HG03060 (cell line): ENCODE measurements at regions not wholly inside any gene's neighbourhood (a gene's known extent, or its start where the extent isn't known, plus 50 kb on each side); places are given as distances from the start of the nearest gene placed in this dataset.

Source experiments
- ATAC-seq: cut with Tn5 transposase; IDR thresholded peaks from one replicate; pipeline ENCODE4 v1.9.1; 2021; ENCODE audit warnings: low read depth, moderate number of reproducible peaks; ENCODE audit not compliant: unreplicated experiment

DNA sequence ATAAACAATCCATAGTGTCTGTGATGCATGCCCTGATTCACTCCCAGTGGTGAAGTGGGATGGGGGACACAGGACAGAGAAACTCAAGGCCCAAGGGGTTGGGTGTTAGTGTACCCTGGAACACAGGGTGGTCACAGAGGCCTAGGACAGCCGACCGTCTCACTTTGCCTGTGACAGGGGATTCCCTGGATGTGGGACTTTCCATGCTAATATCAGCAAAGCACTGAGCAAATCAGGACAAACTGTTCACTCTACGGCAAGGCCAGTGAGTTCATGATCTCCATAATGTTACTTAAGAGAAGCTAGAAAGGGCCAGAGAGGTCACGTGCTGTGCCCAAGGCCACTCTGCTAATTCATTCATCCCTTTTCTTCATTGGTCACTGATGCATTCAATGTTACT is 158.7 kb upstream of the RBPJ start:
- ATAC-seq, result no peak

GRCh38 chr4:26163425-26164362 is 157.1 kb upstream of the RBPJ start:
- ATAC-seq, result no peak

DNA sequence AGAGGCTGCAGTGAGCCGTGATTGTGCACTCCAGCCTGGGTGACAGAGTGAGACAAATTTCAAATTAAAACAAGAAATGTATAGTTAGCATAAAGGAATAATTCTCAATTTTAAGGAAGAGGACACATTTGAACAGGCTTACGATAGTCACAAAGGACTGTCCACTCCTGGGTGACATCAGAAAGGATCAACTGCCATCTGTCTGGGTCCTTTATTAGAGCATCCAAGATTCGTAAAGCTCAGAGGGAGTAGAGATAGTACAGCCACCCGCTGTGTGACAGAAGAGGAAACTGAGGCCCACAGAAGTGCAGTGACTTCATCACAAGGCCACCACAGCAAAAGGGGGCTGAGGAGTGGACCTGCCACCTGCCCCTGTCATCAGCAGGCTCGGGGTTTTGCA is 149.3 kb upstream of the RBPJ start:
- ATAC-seq, result no peak

DNA sequence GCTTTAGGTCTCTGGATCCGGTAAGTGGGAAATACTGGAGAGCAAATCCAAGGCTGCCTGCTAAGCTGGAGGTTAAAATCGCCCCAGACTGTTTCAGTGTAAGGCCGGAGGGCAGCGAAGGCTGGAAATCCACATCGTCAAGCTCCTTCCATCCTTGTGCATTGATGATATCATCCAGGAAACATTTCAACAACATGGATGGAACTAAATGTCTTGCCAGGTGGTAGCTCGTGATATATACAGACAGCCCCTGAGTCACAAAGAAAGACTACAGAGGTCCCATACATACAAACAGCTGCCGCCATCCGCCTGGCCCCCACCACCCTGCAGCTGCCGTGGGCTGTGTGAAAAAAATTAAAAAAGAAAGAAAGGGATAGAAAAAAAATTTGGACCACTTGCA is 148.9 kb upstream of the RBPJ start:
- no peak for ATAC-seq

GRCh38 chr4:26173619-26174018 is 147.2 kb upstream of the RBPJ start:
- ATAC-seq, result no peak

GRCh38 chr4:26174027-26174426 is 146.8 kb upstream of the RBPJ start:
- ATAC-seq, result no peak

GRCh38 chr4:26175006-26175786 is 145.6 kb upstream of the RBPJ start:
- ATAC-seq, result no peak

DNA sequence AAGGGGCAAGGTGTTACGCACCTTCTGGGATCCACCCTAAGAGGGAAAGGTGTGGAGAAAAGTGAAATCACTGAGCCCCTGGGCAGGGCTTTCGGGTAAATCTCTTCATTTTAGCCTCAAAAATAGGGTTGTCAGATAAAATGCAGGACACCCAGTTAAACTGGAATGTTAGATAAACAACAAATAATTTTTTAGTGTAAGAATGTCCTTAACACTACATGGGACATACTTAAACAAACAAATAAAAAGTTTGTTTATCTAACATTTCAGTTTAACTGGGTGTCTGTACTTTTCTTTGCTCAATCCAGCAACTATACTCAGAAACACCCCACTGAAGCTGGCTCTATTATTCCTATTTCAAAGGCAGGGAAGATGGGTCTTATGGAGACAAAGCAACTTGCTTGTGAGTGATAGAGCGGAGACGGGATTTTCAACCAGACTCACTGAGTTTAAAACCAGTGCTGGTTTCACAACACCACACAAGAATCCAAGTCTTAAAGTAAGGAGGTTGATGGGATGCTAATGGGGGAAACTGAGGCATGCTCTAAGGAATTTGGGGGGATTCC is 144.8 kb upstream of the RBPJ start:
- no peak for ATAC-seq

DNA sequence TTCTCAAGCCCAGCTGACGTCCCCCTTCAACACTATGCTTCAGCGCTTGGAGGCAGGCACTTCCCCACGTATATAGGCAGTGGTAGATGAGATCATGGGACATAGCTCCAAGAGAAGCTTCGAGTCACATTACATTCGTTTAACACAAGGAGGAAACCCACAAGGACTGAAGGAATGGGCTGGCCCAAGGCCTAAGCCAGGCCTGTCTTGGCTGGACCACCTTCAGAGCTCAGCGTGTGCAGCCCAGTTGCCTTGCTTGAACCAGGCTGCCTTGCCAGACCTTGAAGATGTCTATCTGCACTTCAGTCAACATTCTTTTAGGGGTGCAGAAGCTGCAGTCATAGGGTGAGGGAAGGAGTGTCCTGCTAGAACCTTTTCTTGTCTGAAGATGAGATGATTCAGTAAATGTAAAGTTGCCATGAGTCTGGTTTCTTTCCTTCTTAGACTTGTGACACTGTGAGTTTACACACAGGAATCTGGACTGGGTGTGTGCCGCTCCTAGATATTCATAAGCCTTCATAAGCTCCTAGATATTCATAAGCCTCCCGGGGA is 144.1 kb upstream of the RBPJ start:
- no peak for ATAC-seq

DNA sequence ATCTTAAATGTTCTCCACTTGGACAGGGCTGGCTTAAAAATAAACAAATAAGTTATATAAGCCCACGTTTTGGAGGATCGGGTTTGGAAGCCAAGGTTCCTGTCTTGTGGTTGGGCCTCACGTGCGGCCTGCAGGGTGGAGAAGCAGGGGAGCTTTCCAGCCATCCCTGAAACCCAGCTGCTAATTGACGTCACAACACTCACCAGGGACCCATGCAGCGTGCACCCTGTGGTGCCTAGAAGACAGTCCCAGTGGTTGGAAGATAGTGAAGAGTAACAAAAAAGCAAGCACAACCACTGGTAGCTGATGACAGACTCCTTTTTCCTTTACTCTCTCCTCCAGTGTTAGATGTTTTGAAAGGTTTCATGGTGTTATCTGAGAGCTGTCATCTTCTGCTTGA is 142.0 kb upstream of the RBPJ start:
- ATAC-seq, result no peak

GRCh38 chr4:26179316-26179760 is 141.5 kb upstream of the RBPJ start:
- peak; percentile 89 for ATAC-seq

- ATAC-seq, result no peak
These were observed 139.2 kb upstream of the RBPJ start for GRCh38 chr4:26181616-26182015.

GRCh38 chr4:26183017-26183416 is 137.8 kb upstream of the RBPJ start:
- ATAC-seq, result no peak

DNA sequence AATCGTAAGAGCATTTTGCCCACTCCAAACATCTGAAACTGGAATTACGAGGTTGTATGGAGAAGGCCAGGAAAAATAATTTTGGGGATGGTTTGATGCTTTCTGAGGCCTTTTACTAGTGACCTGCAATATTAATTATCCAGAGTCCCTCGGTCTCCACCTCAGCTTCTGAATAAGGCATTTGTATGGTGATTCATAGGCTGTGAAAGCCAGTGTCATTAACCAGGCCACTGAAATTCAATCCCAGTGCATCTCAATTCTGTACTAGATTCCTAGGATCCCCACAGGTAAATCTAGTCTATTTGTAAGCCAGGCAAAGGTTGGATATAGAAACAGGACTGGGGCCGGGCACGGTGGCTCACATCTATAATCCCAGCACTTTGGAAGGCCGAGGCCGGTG is 135.4 kb upstream of the RBPJ start:
- no peak for ATAC-seq

DNA sequence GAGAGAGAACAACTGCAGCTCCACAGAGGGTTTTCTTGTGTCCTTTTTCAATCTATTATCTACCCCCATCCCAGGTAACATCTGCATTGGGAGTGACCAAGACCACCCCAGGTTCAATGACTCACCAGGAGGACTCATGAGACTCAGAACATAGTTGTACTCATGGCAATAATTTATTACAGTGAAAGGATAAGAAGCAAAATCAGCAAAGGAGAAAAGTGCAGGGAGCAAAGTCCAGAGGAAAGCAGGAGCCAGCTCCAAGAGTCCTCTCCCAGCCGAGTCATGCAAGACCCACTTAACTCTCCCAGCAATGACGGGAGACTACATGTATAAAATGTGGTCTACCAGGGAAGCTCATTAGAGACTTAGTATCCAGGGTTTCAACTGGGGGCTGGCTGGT is 129.5 kb upstream of the RBPJ start:
- no peak for ATAC-seq

- ATAC-seq, result no peak
These were observed 127.6 kb upstream of the RBPJ start for GRCh38 chr4:26192899-26193869.

DNA sequence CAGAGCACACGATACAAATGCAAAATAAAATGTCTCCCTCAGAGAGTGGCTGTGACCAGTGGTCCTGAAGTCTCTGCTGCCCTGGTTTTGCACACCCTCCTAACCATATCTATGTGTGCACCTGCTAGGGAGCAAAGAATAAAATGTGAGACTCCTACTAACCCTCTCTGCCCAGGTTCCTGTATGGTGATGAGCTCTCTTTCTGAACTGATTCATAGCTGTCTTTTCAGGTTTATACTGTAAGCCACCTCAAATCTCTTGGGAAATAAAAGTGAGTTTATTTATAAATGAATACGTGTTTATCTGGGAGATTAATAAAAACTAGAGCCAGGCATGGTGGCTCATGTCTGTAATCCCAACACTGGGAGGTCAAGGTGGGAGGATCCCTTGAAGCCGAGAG is 126.0 kb upstream of the RBPJ start:
- no peak for ATAC-seq

DNA sequence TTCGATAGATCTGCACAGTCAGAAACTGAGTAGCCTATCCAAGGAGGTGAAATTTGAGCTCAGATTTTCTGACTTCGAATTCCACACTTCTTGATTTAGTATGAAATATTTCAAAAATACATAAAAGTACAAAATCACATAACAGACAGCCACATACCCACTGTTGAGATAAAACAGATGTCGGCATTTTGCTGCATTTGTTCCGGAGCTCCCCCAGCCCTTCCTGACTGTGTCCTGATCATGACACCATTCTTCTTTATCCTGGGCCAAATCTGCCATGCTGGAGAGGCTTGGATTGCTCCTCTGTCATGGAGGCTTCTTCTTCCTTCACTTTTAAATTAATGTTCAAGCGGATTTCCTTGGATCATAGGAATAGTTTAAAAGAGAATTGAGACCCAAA is 124.2 kb upstream of the RBPJ start:
- ATAC-seq, result no peak

- ATAC-seq, result peak; percentile 78
These were observed 123.6 kb upstream of the RBPJ start for GRCh38 chr4:26197018-26197779.
